ENCODE measurements at regions not wholly inside any gene's neighbourhood (a gene's known extent, or its start where the extent isn't known, plus 50 kb on each side); places are given as distances from the start of the nearest gene placed in this dataset.

GRCh38 chr2:19158896-19159295 lies 199.5 kb downstream of the OSR1 start:
- CTCF ChIA-PET = interaction anchor here (1.2 kb wide), 1 partner anchor 50 kb away, joined by 3 read pairs; no protein-coding TSS in a partner anchor
- Histone ChIP-seq H3K9me3 (ENCODE audit: control insufficient read depth, insufficient read depth, low read length) (no peaks in the 10 kb centered on the region), H3K4me3 (ENCODE audit: low read depth, low read length) (no peak overlapping the region), H3K27ac (ENCODE audit: low read depth, low read length) (no peak overlapping the region), H3K27me3 (ENCODE audit: control insufficient read depth, insufficient read depth, low read length) (no peaks in the 10 kb centered on the region)
- POLR2A ChIA-PET = no interaction called here
- no peak for DNase-seq (ENCODE audit: low read depth, low spot score)
- no peak for TF ChIP-seq CTCF (IDR thresholded peaks at IDR 0.05; ENCODE audit: low read depth, low read length)

- no peak overlapping the region for H3K27ac ChIP-seq (ENCODE audit: low read depth, low read length)
- no peak for DNase-seq (ENCODE audit: low read depth, low spot score)
- CTCF ChIA-PET = interaction anchor here (0.7 to 1.2 kb wide), 3 partner anchors 12 to 51 kb away, joined by 3 to 5 read pairs (median 3); no protein-coding TSS in a partner anchor
- TF ChIP-seq CTCF (IDR thresholded peaks at IDR 0.05; ENCODE audit: low read depth, low read length) = no peak
- POLR2A ChIA-PET = no interaction called here
- H3K27me3 ChIP-seq (ENCODE audit: control insufficient read depth, insufficient read depth, low read length) = no peaks in the 10 kb centered on the region
- no peaks in the 10 kb centered on the region for H3K9me3 ChIP-seq (ENCODE audit: control insufficient read depth, insufficient read depth, low read length)
- H3K4me3 ChIP-seq (ENCODE audit: low read depth, low read length) = no peak overlapping the region
Measured at GRCh38 chr2:19158211-19158610, 200.2 kb downstream of the OSR1 start.

GRCh38 chr2:19156646-19157045 lies 201.8 kb downstream of the OSR1 start:
- no peak overlapping the region for H3K4me3 ChIP-seq (ENCODE audit: low read depth, low read length)
- CTCF ChIA-PET = no interaction called here
- H3K27ac ChIP-seq (ENCODE audit: low read depth, low read length) = no peak overlapping the region
- H3K27me3 ChIP-seq (ENCODE audit: control insufficient read depth, insufficient read depth, low read length) = no peaks in the 10 kb centered on the region
- POLR2A ChIA-PET = no interaction called here
- no peak for TF ChIP-seq CTCF (IDR thresholded peaks at IDR 0.05; ENCODE audit: low read depth, low read length)
- H3K9me3 ChIP-seq (ENCODE audit: control insufficient read depth, insufficient read depth, low read length) = peaks cover 1% of the 10 kb centered on the region; the same call in 1 of the 2 replicates
- DNase-seq (ENCODE audit: low read depth, low spot score) = no peak

- H3K4me3 ChIP-seq (ENCODE audit: low read depth, low read length) = no peak overlapping the region
- H3K9me3 ChIP-seq (ENCODE audit: control insufficient read depth, insufficient read depth, low read length) = peaks cover 10% of the 10 kb centered on the region
- no peak overlapping the region for H3K27ac ChIP-seq (ENCODE audit: low read depth, low read length)
- ChIA-PET POLR2A (no interaction called here), CTCF (no interaction called here)
- DNase-seq (ENCODE audit: low read depth, low spot score) = no peak
- no peaks in the 10 kb centered on the region for H3K27me3 ChIP-seq (ENCODE audit: control insufficient read depth, insufficient read depth, low read length)
- TF ChIP-seq CTCF (IDR thresholded peaks at IDR 0.05; ENCODE audit: low read depth, low read length) = no peak
Measured at GRCh38 chr2:19150726-19151125, 207.7 kb downstream of the OSR1 start.

GRCh38 chr2:19146867-19147266 lies 211.6 kb downstream of the OSR1 start:
- ChIA-PET POLR2A (no interaction called here), CTCF (interaction anchor here (0.6 kb wide), 1 partner anchor 203 kb away, joined by 3 read pairs; no protein-coding TSS in a partner anchor)
- no peak overlapping the region for H3K4me3 ChIP-seq (ENCODE audit: low read depth, low read length)

More at GRCh38 chr2:19146867-19147266, 211.6 kb downstream of the OSR1 start:
- Histone ChIP-seq H3K27ac (ENCODE audit: low read depth, low read length) (no peak overlapping the region), H3K27me3 (ENCODE audit: control insufficient read depth, insufficient read depth, low read length) (no peaks in the 10 kb centered on the region), H3K9me3 (ENCODE audit: control insufficient read depth, insufficient read depth, low read length) (peaks cover 10% of the 10 kb centered on the region)
- DNase-seq (ENCODE audit: low read depth, low spot score) = no peak
- no peak for TF ChIP-seq CTCF (IDR thresholded peaks at IDR 0.05; ENCODE audit: low read depth, low read length)
